ENCODE measurements at regions not wholly inside any gene's neighbourhood (a gene's known extent, or its start where the extent isn't known, plus 50 kb on each side); places are given as distances from the start of the nearest gene placed in this dataset.
A peak's percentile ranks its signal among the peaks of the same experiment; 100 is the strongest.

- H3K9me1 ChIP-seq (ENCODE audit: insufficient read depth, low read length), result no peaks in the 10 kb centered on the region
- H3K4me2 ChIP-seq (ENCODE audit: low read depth, low read length), result no peak overlapping the region
- H3K14ac ChIP-seq (replicated peaks; ENCODE audit: low read depth, low read length), result no peak overlapping the region
- H3K9ac ChIP-seq (ENCODE audit: low read depth, low read length), result no peak overlapping the region
- ChIA-PET POLR2A (ENCODE audit: unreplicated experiment) (no interaction called here), CTCF (no interaction called here)
- H2AK9ac ChIP-seq (replicated peaks; ENCODE audit: low read depth, low read length, poor library complexity), result no peak overlapping the region
- no peak overlapping the region for H3K4ac ChIP-seq (ENCODE audit: low read depth, low read length)
- no peak overlapping the region for H3K4me3 ChIP-seq (ENCODE audit: insufficient read depth, low read depth, low read length)
- dilution Hi-C loops (cut with HindIII; ENCODE audit: low sequenced_read_pairs, unreplicated experiment) (no loop called here), in situ Hi-C loops (cut with MboI; ENCODE audit: low sequenced_read_pairs) (no loop called here), intact Hi-C loops (cut with micrococcal nuclease) (no loop called here)
- no peaks in the 10 kb centered on the region for H3K36me3 ChIP-seq (ENCODE audit: control insufficient read depth, insufficient read depth, low read length)
- no peaks in the 10 kb centered on the region for H3K27me3 ChIP-seq (ENCODE audit: control insufficient read depth, insufficient read depth, low read length)
- H2AFZ ChIP-seq (replicated peaks; ENCODE audit: low read length, poor library complexity), result peak overlapping the region; percentile 44
- no TSS peak for BruUV-seq (replicated peaks)
- H3K56ac ChIP-seq (ENCODE audit: extremely low read depth, insufficient read depth, low read length), result no peak overlapping the region
- H2BK20ac ChIP-seq (ENCODE audit: low read depth, low read length), result no peak overlapping the region
- no peak overlapping the region for H2AK5ac ChIP-seq (ENCODE audit: low read depth, low read length)
- DNase-seq (no peak), ATAC-seq (ENCODE audit: low read depth) (no peak)
- no peak overlapping the region for H3K18ac ChIP-seq (ENCODE audit: low read depth, low read length)
- no peak overlapping the region for H4K5ac ChIP-seq (ENCODE audit: low read depth, low read length)
- H3K27ac ChIP-seq (ENCODE audit: insufficient read depth, low read length), result no peak overlapping the region
- no peak overlapping the region for H4K91ac ChIP-seq (ENCODE audit: insufficient read depth, low read depth, low read length)
- no peak overlapping the region for H2BK5ac ChIP-seq (ENCODE audit: low read depth, low read length, poor library complexity, severe bottlenecking)
- no peaks in the 10 kb centered on the region for H4K20me1 ChIP-seq (ENCODE audit: insufficient read depth, low read length)
- no peak overlapping the region for H2BK120ac ChIP-seq (ENCODE audit: low read depth, low read length)
- H3K9me3 ChIP-seq (ENCODE audit: control insufficient read depth, insufficient read depth, low read length), result no peaks in the 10 kb centered on the region
- H2BK15ac ChIP-seq (ENCODE audit: low read depth, low read length), result no peak overlapping the region
- no peaks in the 10 kb centered on the region for H3K4me1 ChIP-seq (ENCODE audit: control insufficient read depth, insufficient read depth, low read length)
- H4K8ac ChIP-seq (ENCODE audit: low read depth in 2 of 2, low read length in 2 of 2), result no peak overlapping the region
- no peak overlapping the region for H3K23ac ChIP-seq (ENCODE audit: low read depth, low read length)
- H3K79me1 ChIP-seq (ENCODE audit: low read depth in 1 of 2, low read length in 2 of 2), result no peaks in the 10 kb centered on the region
- 87% methylated on average over 14 of the region's 29 CpGs; no CpG with 5 or more reads in 1 of the 2 experiments for WGBS, 2 experiments (ENCODE audit: extremely low coverage in 2 of 2, insufficient read length in 1 of 2)
- TF ChIP-seq USF2 (IDR thresholded peaks at IDR 0.05; ENCODE audit: low read depth, low read length), result no peak
- TF ChIP-seq SMC3 (IDR thresholded peaks at IDR 0.05; ENCODE audit: low read depth, low read length), result no peak
- TF ChIP-seq POLR2A (IDR thresholded peaks at IDR 0.05; ENCODE audit: low read depth, low read length), result no peak
- TF ChIP-seq NFE2L2 (IDR thresholded peaks at IDR 0.05; ENCODE audit: low read depth, low read length), result no peak
- TF ChIP-seq FOS (IDR thresholded peaks at IDR 0.05; ENCODE audit: low read depth, low read length), result no peak
- TF ChIP-seq, protein P1, sequence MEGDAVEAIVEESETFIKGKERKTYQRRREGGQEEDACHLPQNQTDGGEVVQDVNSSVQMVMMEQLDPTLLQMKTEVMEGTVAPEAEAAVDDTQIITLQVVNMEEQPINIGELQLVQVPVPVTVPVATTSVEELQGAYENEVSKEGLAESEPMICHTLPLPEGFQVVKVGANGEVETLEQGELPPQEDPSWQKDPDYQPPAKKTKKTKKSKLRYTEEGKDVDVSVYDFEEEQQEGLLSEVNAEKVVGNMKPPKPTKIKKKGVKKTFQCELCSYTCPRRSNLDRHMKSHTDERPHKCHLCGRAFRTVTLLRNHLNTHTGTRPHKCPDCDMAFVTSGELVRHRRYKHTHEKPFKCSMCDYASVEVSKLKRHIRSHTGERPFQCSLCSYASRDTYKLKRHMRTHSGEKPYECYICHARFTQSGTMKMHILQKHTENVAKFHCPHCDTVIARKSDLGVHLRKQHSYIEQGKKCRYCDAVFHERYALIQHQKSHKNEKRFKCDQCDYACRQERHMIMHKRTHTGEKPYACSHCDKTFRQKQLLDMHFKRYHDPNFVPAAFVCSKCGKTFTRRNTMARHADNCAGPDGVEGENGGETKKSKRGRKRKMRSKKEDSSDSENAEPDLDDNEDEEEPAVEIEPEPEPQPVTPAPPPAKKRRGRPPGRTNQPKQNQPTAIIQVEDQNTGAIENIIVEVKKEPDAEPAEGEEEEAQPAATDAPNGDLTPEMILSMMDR (conservative IDR thresholded peaks at IDR 0.05; ENCODE audit: low read depth, low read length), result no peak
- TF ChIP-seq RAD21 (IDR thresholded peaks at IDR 0.05; ENCODE audit: low read length), result no peak
- no peak for TF ChIP-seq MAZ (IDR thresholded peaks at IDR 0.05; ENCODE audit: borderline replicate concordance, low read depth, low read length)
- no peak for TF ChIP-seq MAFK (IDR thresholded peaks at IDR 0.05; ENCODE audit: low read depth, low read length)
- TF ChIP-seq ELK1 (IDR thresholded peaks at IDR 0.05; ENCODE audit: borderline replicate concordance, low read depth, low read length), result no peak
- TF ChIP-seq RCOR1 (IDR thresholded peaks at IDR 0.05; ENCODE audit: insufficient replicate concordance, low read length), result no peak
- TF ChIP-seq MXI1 (IDR thresholded peaks at IDR 0.05; ENCODE audit: borderline replicate concordance, low read depth, low read length), result no peak
- no peak for TF ChIP-seq BHLHE40 (IDR thresholded peaks at IDR 0.05; ENCODE audit: low read depth, low read length)
- TF ChIP-seq CHD1 (IDR thresholded peaks at IDR 0.05; ENCODE audit: low read depth, low read length), result no peak
- no peak for TF ChIP-seq CEBPB (IDR thresholded peaks at IDR 0.05; ENCODE audit: low read depth, low read length)
Measured at GRCh38 chr13:105997581-105998550, 537.6 kb downstream of the EFNB2 start.

Measured in IMR-90 (cell line).